SK-N-SH (cell line): ENCODE measurements at regions not wholly inside any gene's neighbourhood (a gene's known extent, or its start where the extent isn't known, plus 50 kb on each side); places are given as distances from the start of the nearest gene placed in this dataset.

ENCODE experiments used
- CHD2 ChIP-seq: fragments of 150-350 bp; IDR thresholded peaks from 2 replicates; pipeline ENCODE4 v1.6.1; 2018; ENCODE audit warnings: low read length; ENCODE audit not compliant: partially characterized antibody
- EP300 ChIP-seq, 2 experiments: IDR thresholded peaks; 2 replicates each; pipeline versions ENCODE4 v1.4.0 to v1.6.1; 2012; ENCODE audit warnings: borderline replicate concordance in 1 of 2, low read depth in 1 of 2, low read length in 1 of 2
- EZH2phosphoT487 ChIP-seq: fragments of 200-600 bp; sonication (generic); IDR thresholded peaks from 2 replicates; pipeline ENCODE4 v1.6.1; 2017; ENCODE audit warnings: low read depth, mixed run types, mild to moderate bottlenecking, antibody characterized with exemption, moderate library complexity, borderline replicate concordance
- GABPA ChIP-seq: IDR thresholded peaks from 2 replicates; pipeline ENCODE4 v1.4.0; 2012; ENCODE audit warnings: low read depth, mild to moderate bottlenecking
- JUND ChIP-seq: IDR thresholded peaks from 2 replicates; pipeline ENCODE4 v1.4.0; 2012
- MXI1 ChIP-seq: IDR thresholded peaks from 2 replicates; pipeline ENCODE4 v1.6.1; 2012; ENCODE audit warnings: mild to moderate bottlenecking, low read depth, low read length, improper control_type of control experiment
- POLR2AphosphoS5 ChIP-seq: IDR thresholded peaks from 2 replicates; pipeline ENCODE4 v1.6.1; 2012; ENCODE audit warnings: low read depth, low read length
- RAD21 ChIP-seq: IDR thresholded peaks from 2 replicates; pipeline ENCODE4 v1.6.1; 2012; ENCODE audit warnings: mild to moderate bottlenecking, low read length
- REST ChIP-seq: IDR thresholded peaks from 2 replicates; pipeline ENCODE4 v1.6.1; 2012; ENCODE audit warnings: mild to moderate bottlenecking, low read depth, low read length, moderate library complexity
- SMC3 ChIP-seq: IDR thresholded peaks from 2 replicates; pipeline ENCODE4 v1.6.1; 2012; ENCODE audit warnings: low read depth, low read length, improper control_type of control experiment
- TEAD4 ChIP-seq: IDR thresholded peaks from 2 replicates; pipeline ENCODE4 v1.4.0; 2012; ENCODE audit warnings: mild to moderate bottlenecking, borderline replicate concordance; ENCODE audit not compliant: insufficient read depth
- USF2 ChIP-seq: fragments of 150-350 bp; IDR thresholded peaks from 2 replicates; pipeline ENCODE4 v1.6.1; 2017; ENCODE audit warnings: antibody characterized with exemption, low read length, low read depth, borderline replicate concordance
- TF ChIP-seq, protein P1 (sequence below): fragments of 200-600 bp; sonication (generic); IDR thresholded peaks from 2 replicates; pipeline ENCODE4 v1.6.1; 2017; ENCODE audit warnings: antibody characterized with exemption, mild to moderate bottlenecking, moderate library complexity
- TF ChIP-seq, protein P2 (sequence below): IDR thresholded peaks from 2 replicates; pipeline ENCODE4 v1.4.0; 2012; ENCODE audit warnings: low read depth

- no peak for TF ChIP-seq CHD2
- TF ChIP-seq, protein P1, sequence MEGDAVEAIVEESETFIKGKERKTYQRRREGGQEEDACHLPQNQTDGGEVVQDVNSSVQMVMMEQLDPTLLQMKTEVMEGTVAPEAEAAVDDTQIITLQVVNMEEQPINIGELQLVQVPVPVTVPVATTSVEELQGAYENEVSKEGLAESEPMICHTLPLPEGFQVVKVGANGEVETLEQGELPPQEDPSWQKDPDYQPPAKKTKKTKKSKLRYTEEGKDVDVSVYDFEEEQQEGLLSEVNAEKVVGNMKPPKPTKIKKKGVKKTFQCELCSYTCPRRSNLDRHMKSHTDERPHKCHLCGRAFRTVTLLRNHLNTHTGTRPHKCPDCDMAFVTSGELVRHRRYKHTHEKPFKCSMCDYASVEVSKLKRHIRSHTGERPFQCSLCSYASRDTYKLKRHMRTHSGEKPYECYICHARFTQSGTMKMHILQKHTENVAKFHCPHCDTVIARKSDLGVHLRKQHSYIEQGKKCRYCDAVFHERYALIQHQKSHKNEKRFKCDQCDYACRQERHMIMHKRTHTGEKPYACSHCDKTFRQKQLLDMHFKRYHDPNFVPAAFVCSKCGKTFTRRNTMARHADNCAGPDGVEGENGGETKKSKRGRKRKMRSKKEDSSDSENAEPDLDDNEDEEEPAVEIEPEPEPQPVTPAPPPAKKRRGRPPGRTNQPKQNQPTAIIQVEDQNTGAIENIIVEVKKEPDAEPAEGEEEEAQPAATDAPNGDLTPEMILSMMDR = no peak
- TF ChIP-seq MXI1 = no peak
- no peak for TF ChIP-seq EP300 (IDR thresholded peaks at IDR 0.05; ENCODE audit: borderline replicate concordance in 1 of 2, low read depth in 1 of 2, low read length in 1 of 2)
- TF ChIP-seq REST = no peak
- no peak for TF ChIP-seq GABPA
- TF ChIP-seq POLR2AphosphoS5 = no peak
- no peak for TF ChIP-seq JUND
- TF ChIP-seq USF2 = no peak
- TF ChIP-seq TEAD4 = no peak
- no peak for TF ChIP-seq RAD21
- TF ChIP-seq EZH2phosphoT487 = no peak
- no peak for TF ChIP-seq SMC3
- TF ChIP-seq, protein P2, sequence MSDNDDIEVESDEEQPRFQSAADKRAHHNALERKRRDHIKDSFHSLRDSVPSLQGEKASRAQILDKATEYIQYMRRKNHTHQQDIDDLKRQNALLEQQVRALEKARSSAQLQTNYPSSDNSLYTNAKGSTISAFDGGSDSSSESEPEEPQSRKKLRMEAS = no peak
These were observed 493.0 kb upstream of the ACVR2A start for GRCh38 chr2:147351784-147352183.
